NCI-H446 treated with DMSO at 0.1 percent for 48 hours (cell line): ENCODE measurements at regions not wholly inside any gene's neighbourhood (a gene's known extent, or its start where the extent isn't known, plus 50 kb on each side); places are given as distances from the start of the nearest gene placed in this dataset.
"Not testable (repeated sequence)": the region's sequence is repeated elsewhere in the genome, so short reads cannot be mapped to it uniquely, and the experiment has no call there.

ENCODE experiments used
- DNase-seq: peaks from one replicate; lab custom pipeline; 2025; lab: John Stamatoyannopoulos, UW

GRCh38 chr7:65744406-65744805, 128.5 kb upstream of the VKORC1L1 start:
- DNase-seq, result no peak

DNA sequence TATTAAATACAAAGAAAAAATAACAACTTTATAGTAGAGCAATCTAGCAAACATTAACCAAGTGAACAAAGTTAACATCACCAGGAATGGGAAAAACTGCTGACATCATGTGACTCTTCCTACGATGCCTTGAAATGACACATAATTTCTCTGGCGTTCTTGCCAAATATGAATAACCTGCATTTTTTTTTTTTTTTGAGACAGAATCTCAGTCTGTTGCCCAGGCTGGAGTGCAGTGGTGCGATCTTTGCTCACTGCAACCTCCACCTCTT, 126.5 kb upstream of the VKORC1L1 start:
- DNase-seq, result no peak

- DNase-seq, result no peak
These were observed 123.8 kb upstream of the VKORC1L1 start for GRCh38 chr7:65749039-65749438.

DNA sequence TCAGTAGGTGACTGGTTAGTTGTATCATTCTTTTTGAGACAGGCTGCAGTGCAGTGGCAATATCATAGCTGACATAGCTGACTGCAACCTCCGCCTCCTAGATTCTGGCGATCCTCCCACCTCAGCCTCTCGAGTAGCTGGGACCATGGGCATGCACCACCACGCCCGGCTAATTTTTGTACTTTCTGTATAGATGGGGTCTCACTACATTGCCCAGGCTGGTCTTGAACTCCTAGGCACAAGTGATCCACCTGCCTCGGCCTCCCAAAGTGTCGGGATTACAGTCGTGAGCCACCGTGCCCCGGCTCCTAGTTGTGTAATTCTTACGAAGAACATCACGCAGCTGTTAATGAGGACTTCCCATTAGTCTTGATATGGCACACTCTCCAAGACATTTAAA, 123.4 kb upstream of the VKORC1L1 start:
- DNase-seq, result no peak

DNA sequence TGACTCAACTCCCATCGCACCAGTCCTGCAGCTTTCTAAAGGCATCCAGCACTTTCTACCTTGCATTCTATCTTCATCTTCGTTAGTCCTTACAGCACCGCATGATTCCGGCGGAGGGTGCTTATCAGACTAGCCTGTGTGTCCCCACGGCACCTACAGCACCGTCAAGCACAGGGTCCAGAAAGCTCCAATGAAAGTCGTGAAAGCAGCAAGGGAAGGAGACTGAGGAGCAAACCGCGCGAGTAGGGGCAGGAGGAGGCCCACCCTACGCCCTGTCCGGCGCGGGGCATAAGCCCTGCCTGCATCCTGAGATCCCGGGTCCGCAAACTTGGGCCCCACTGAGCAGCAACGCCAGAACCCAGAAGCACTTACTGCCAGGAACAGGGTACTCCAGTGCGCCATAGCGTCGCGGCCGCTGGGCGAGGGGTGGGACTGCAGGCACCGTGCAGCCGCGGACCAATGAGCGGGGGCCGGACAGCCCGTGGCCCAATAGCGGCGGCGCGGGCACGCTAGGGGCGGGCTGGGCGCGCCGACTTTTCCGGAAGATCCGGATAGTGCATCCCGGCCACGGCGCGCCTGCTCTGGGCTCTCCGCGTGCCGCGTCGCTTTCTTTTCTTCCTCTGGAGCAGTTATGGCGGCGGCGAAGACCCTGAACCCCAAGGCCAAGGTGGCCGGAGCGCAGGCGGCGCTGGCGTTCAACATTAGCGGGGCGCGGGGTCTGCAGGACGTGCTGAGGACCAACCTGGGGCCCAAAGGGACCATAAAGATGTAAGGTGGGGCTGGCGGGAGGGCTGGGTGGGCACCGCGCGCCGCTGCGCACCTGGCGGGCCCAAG, 122.1 kb upstream of the VKORC1L1 start:
- DNase-seq, result peak; percentile 75

DNA sequence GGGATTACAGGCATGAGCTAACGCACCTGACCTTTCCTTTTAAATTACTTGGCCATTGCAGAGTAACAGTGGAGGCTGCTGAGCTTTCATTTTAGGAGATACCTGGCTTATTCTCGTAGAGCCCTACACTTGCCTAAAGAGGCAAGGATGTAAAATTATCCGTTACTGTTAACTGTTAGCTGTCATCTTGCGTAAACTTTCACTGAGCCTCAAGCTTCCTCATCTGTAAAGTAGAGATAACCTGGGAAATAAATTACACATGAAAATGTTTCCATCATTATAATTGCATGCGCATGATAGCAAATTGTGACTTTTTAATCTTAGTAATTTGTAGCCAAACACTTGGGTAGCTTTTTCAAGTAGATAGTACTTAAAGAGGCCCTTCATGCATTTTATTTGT, 118.8 kb upstream of the VKORC1L1 start:
- DNase-seq, result not testable (repeated sequence)

GRCh38 chr7:65758991-65759390, 113.9 kb upstream of the VKORC1L1 start:
- not testable (repeated sequence) for DNase-seq

DNA sequence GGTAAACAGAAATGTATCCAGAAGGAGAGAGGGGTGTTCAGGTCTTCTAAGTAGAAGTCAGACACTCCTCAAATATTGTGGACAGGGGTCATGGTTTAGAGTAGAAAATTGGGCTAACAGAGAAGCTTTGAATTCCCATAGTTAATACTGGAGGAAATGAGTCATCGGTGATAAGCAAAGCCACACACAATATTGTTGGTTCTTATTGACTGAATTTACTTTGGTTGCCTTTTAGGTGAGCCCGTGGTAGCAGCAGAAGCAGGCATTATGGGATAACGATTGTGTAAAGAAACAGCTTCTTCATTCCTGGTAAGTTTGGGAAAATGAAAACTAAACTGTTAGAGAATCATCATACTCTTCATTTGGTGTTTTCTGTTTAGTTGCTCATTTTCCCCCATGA, 110.2 kb upstream of the VKORC1L1 start:
- DNase-seq, result not testable (repeated sequence)

DNA sequence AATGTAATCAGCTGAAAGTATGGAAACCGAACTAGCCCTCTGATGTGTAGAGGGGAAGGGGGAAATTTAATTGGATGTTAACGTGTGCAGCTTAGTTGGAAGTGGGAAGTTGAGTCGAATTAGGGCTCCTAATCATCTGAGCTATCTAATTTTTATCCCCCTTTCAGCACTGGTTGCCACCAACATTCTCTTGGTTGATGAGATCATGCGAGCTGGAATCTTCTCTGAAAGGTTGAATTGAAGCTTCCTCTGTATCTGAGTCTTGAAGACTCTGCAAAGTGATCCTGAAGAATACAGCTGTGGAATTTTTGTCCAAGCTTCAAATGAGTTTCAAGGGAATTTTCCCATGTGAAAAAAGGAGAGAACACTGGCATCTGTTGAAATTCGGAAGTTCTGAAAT, 109.8 kb upstream of the VKORC1L1 start:
- not testable (repeated sequence) for DNase-seq

DNA sequence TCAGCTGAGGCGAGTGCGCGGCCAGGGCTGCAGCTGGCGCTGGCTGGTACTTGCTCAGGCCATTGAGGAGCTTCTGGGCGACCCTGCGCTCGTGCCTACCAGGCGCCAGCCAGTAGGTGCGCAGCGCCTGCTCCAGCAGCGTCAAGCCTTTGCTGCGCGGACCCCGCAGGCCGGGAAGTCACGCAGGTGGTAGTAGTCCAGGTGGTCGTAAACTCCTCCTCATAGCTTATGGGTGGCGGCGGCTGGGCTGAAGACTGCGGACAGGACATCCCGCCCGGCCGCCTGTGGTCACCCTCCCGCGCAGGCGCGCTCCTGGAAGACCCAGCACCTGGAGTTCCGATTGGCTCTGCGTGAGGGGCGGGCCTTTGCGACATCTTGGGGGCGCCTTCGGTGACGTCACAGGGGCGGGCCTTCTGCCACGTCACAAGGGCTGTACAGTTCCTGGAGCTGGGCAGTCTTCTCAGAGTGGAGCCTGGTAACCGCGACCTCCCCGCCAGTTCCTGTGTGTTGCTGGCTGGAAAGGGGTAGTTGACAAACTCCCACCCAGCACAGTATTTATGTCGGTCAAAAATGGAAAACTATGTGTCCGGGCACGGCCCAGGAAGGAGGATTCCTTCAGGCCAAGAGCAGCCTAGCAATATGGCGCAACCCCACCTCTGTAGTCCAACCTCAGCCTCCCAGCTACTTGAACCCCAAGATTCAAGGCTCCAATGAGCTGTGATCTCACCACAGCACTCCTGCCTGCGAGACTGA, 102.2 kb upstream of the VKORC1L1 start:
- peak; percentile 76 for DNase-seq

GRCh38 chr7:65771226-65771569, 101.7 kb upstream of the VKORC1L1 start:
- not testable (repeated sequence) for DNase-seq

DNA sequence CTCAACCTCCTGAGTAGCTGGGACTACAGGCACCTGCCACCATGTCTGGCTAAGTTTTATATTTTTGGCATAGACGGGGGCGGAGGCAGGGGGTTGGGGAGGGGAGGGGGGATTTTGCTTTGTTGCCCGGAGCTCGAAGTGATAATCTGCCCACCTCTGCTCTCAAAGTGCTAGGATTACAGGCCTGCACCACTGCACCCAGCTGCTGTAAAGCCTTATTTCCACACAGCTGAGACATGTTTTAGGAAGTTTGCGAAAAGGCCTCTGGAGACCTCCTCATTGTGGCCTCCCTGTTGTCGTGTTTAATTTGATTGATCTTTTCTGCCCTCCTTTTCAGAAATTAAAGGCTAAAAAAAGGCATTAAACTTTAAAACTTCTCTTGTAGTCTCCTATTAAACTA, 96.2 kb upstream of the VKORC1L1 start:
- DNase-seq, result not testable (repeated sequence)

DNA sequence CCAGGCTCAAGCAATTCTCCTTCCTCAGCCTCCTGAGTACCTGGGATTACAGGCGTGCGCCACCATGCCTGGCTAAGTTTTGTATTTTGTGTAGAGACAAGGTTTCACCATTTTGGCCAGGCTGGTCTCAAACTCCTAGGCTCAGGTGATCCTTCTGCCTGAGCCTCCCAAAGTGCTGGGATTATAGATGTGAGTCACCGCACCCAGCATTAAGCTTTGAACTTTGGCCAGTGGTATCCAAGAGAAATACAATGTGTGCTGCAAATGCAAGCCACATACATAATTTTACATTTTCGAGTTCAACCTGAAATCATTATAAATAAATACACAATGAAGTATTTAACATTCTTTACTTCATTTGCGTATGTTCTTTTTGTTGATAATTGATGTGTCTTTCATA, 82.9 kb upstream of the VKORC1L1 start:
- not testable (repeated sequence) for DNase-seq

DNA sequence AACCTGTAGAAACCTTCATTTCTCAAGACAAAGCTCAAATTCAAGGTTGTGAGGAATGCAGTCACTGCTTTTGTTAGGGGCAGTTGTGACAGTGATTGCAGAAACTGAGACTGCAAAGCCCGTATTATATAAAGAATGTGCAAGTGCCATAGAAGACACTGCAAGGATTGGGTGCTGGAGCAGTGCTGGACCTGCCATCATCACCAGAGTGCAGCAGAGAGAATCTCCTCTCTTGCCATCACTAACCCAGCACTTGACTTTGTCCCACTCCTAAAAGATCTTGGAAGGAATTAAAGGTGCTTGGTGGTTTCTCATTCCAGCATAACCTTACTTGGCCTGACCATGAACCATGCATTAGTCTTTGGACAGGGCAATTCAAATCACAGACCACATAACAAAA, 81.1 kb upstream of the VKORC1L1 start:
- not testable (repeated sequence) for DNase-seq

GRCh38 chr7:65792726-65793125, 80.1 kb upstream of the VKORC1L1 start:
- not testable (repeated sequence) for DNase-seq

DNA sequence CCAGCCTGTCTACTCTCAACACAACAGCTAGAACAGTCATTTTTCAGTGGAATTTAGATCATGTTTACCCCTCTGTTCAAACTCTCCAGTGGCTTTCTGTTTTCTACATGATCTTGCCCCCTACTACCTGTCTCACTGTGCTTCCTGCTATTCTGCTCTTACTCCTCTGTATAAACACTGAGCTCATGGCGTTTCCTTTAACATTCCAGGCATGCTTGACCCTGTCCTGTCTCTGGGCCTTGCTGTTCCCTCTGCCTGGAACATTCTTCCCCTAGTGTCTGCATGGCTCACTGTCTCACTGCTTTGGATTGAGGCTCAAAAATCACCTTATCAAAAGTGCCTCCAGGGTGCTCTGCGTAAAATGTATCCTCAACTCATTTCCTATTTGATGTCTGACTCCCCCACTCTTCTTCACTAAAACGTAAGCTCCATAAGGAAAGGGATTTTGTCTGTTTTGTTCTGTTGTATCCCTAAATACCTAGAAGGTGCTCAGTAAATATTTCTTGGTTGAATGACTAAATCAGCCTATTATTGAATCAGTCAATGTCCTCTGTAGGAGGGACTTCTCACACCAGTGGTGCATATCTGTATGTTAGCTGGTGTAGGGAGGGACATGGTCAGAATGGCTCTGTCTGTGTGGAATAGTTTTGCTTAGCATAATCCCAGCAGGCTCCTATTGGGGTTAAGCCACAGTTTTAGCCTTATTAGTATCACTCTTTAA, 78.0 kb upstream of the VKORC1L1 start:
- DNase-seq, result not testable (repeated sequence)

DNA sequence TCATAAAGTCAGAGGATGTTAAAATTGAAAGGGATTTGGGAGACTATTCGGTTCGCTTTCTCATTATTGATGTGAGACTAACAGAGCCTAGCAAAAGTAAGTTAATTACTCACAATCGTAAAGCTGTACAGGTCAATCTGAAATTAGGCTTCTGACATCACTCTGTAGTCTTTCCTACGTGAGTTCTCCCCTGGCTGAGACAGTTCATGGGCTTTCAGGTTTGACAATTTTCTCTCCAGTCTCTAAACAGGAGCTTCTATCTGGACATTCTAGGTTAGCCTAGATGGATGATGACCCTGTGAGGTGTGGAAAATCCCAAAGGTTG, 77.5 kb upstream of the VKORC1L1 start:
- not testable (repeated sequence) for DNase-seq

DNA sequence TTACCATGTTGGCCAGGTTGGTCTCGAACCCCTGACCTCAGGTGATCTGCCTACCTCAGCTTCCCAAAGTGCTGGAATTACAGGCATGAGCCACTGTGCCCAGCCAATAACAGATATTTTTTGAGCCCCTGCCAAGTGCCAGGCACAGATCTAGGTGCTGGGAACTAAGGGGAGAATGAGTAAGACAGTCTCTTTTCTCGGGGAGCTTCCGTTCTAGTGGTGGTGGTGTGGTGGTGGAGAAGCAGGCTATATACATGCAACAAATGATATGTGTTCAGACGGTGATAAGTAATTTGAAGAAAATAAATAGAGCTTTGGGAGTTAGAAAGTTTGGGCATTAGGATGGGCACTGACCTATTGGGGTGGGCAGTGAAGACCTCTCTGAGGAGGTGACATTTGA, 76.7 kb upstream of the VKORC1L1 start:
- DNase-seq, result no peak

DNA sequence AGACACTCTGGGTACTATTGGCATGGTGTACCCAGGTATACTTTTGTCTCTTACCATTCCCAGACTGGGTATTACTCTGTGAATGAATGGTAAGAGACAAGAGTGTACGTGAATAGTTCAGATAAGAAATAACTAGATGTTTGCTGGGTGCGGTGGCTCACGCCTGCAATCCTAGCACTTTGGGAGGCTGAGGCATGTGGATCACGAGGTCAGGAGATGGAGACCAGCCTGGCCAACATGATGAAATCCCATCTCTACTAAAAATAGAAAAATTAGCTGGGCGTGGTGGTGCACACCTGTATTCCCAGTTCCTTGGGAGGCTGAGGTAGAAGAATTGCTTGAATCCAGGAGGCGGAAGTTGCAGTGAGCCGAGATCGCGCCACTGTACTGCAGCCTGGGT, 75.8 kb upstream of the VKORC1L1 start:
- not testable (repeated sequence) for DNase-seq

GRCh38 chr7:65797566-65797965, 75.3 kb upstream of the VKORC1L1 start:
- DNase-seq, result not testable (repeated sequence)

DNA sequence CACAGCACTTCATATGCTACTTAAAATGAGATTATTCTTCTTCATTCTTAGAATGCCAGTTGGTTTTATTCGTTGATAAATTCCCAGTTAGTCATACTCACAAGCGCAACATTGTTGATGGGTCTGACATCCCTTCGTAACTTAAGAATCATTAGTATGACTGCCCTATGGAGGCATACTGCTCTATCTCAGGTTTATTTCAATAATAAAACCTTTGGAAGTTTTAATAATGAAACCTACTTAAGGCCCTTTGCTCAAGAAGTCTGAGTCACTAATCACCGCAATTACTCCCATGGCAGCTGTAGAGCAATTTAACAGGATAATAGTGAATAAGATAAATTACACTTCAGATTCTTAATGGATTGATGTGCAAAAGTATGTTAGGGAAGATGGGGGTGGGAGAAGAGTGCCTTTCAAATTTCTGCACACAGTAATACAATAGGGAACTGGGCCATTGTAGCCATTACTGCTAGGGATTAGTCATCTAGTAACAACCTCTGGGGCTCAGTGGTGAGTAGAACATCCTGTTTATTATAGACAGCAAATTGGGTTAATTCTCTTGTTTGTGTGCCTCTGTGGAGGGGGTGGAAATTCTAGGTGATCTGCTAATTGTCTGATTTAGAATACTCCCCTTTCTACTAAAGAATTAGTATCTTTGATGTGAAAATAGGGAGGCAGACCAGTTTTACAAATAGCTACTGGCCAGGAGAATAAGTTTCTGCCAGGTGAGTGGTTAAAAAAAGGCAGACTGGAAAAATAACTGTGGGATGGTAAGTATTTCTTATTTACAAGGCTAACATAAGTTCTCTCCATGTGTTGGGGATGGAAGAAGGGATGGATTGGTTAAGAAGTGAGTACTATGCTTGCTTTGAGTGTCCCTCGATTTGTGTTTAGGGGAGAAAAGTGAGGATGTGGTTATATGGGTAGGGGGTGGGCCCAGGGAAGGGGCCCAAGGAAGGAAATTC, 74.5 kb upstream of the VKORC1L1 start:
- no peak for DNase-seq

DNA sequence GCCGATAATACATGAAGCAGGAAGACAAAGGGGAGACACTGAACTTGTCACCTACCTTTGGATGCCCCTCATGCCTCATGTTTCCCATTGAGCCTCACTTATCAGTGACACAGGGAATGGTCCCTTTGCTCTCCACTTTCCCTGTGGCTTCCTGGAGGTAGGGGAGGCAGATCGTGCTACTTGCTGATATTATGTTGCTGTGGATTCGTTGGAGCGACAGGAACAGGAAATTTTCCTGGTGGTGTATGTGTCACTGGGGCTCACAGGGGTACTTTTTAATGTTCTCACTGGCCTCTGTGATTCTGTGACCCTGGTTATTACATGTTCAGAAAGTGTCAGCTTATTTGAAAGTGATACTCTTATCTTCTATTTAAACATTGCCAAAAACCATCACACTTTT, 72.7 kb upstream of the VKORC1L1 start:
- DNase-seq, result not testable (repeated sequence)
